Stimulated activated CD4-positive, alpha-beta T cell treated with anti-CD3 and anti-CD28 coated beads, Interleukin-12 subunit alpha, Interleukin-12 subunit beta, amount 100 ng/mL, for 4 hours (primary cell): ENCODE measurements at regions not wholly inside any gene's neighbourhood (a gene's known extent, or its start where the extent isn't known, plus 50 kb on each side); places are given as distances from the start of the nearest gene placed in this dataset.

Experiments used
- DNase-seq: peaks from one replicate; pipeline ENCODE4 v3.0.0-alpha.2; 2020

- no peak for DNase-seq
Measured at GRCh38 chr6:44771647-44772415, 384.3 kb downstream of the CDC5L start.

GRCh38 chr6:44772838-44773237 lies 385.3 kb downstream of the CDC5L start:
- DNase-seq, result no peak

- no peak for DNase-seq
Measured at GRCh38 chr6:44775121-44775520, 387.6 kb downstream of the CDC5L start.

GRCh38 chr6:44776344-44776743 lies 388.8 kb downstream of the CDC5L start:
- no peak for DNase-seq

GRCh38 chr6:44778513-44778912 lies 391.0 kb downstream of the CDC5L start:
- DNase-seq, result no peak
